Ishikawa (cell line): ENCODE measurements at regions not wholly inside any gene's neighbourhood (a gene's known extent, or its start where the extent isn't known, plus 50 kb on each side); places are given as distances from the start of the nearest gene placed in this dataset.

Experiments used
- CEBPB ChIP-seq: IDR thresholded peaks from 2 replicates; pipeline ENCODE4 v1.6.1; 2012
- CREB1 ChIP-seq: IDR thresholded peaks from 2 replicates; pipeline ENCODE4 v1.6.1; 2012; ENCODE audit warnings: low read depth
- EGR1 ChIP-seq: IDR thresholded peaks from 2 replicates; pipeline ENCODE4 v1.6.1; 2012
- EP300 ChIP-seq: IDR thresholded peaks from 2 replicates; pipeline ENCODE4 v1.6.1; 2012; ENCODE audit warnings: borderline replicate concordance
- FOXM1 ChIP-seq: IDR thresholded peaks from 2 replicates; pipeline ENCODE4 v1.6.1; 2012; ENCODE audit warnings: low read depth, borderline replicate concordance
- NFIC ChIP-seq: IDR thresholded peaks from 2 replicates; pipeline ENCODE4 v1.6.1; 2012
- RAD21 ChIP-seq: IDR thresholded peaks from 2 replicates; pipeline ENCODE4 v1.6.1; 2012; ENCODE audit warnings: low read depth
- TAF1 ChIP-seq: IDR thresholded peaks from 2 replicates; pipeline ENCODE4 v1.6.1; 2012; ENCODE audit warnings: low read depth, mild to moderate bottlenecking
- TCF12 ChIP-seq: IDR thresholded peaks from 2 replicates; pipeline ENCODE4 v1.6.1; 2012; ENCODE audit warnings: low read depth
- TEAD4 ChIP-seq: IDR thresholded peaks from 2 replicates; pipeline ENCODE4 v1.6.1; 2012
- YY1 ChIP-seq: IDR thresholded peaks from 2 replicates; pipeline ENCODE4 v1.6.1; 2012; ENCODE audit warnings: low read depth
- ZBTB7A ChIP-seq: IDR thresholded peaks from 2 replicates; pipeline ENCODE4 v1.6.1; 2012; ENCODE audit warnings: low read depth
- TF ChIP-seq, protein P1 (sequence below): IDR thresholded peaks from 2 replicates; pipeline ENCODE4 v1.6.1; 2012
- TF ChIP-seq, protein P2 (sequence below): IDR thresholded peaks from 2 replicates; pipeline ENCODE4 v1.6.1; 2012; ENCODE audit warnings: low read depth, mild to moderate bottlenecking
- TF ChIP-seq, protein P3 (sequence below): IDR thresholded peaks from 2 replicates; pipeline ENCODE4 v1.6.1; 2012

DNA sequence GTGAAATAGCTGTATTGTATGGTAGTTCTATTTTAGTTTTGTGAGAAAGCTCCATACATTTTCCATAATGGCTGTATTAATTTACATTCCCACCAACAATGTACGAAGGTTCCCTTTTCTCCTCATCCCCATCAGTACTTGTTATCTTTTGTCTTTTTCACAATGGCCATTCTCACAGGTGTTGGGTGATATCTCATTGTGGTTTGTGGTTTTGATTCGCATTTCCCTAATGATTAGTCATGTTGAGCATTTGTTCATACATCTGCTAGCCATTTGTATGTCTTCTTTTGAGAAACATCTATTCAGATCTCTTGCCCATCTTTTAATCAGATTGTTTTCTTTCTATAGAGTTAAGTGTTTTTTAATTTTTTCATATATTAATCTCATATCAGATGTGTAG is 931.9 kb downstream of the IGSF11 start:
- TF ChIP-seq ZBTB7A (no peak), CREB1 (no peak), FOXM1 (no peak), TCF12 (no peak), TAF1 (no peak), TEAD4 (no peak), CEBPB (no peak), NFIC (no peak), EGR1 (no peak), RAD21 (no peak), EP300 (no peak), YY1 (no peak)
- TF ChIP-seq, protein P1, sequence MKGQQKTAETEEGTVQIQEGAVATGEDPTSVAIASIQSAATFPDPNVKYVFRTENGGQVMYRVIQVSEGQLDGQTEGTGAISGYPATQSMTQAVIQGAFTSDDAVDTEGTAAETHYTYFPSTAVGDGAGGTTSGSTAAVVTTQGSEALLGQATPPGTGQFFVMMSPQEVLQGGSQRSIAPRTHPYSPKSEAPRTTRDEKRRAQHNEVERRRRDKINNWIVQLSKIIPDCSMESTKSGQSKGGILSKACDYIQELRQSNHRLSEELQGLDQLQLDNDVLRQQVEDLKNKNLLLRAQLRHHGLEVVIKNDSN, result no peak
- TF ChIP-seq, protein P2, sequence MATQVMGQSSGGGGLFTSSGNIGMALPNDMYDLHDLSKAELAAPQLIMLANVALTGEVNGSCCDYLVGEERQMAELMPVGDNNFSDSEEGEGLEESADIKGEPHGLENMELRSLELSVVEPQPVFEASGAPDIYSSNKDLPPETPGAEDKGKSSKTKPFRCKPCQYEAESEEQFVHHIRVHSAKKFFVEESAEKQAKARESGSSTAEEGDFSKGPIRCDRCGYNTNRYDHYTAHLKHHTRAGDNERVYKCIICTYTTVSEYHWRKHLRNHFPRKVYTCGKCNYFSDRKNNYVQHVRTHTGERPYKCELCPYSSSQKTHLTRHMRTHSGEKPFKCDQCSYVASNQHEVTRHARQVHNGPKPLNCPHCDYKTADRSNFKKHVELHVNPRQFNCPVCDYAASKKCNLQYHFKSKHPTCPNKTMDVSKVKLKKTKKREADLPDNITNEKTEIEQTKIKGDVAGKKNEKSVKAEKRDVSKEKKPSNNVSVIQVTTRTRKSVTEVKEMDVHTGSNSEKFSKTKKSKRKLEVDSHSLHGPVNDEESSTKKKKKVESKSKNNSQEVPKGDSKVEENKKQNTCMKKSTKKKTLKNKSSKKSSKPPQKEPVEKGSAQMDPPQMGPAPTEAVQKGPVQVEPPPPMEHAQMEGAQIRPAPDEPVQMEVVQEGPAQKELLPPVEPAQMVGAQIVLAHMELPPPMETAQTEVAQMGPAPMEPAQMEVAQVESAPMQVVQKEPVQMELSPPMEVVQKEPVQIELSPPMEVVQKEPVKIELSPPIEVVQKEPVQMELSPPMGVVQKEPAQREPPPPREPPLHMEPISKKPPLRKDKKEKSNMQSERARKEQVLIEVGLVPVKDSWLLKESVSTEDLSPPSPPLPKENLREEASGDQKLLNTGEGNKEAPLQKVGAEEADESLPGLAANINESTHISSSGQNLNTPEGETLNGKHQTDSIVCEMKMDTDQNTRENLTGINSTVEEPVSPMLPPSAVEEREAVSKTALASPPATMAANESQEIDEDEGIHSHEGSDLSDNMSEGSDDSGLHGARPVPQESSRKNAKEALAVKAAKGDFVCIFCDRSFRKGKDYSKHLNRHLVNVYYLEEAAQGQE, result no peak
- TF ChIP-seq, protein P3, sequence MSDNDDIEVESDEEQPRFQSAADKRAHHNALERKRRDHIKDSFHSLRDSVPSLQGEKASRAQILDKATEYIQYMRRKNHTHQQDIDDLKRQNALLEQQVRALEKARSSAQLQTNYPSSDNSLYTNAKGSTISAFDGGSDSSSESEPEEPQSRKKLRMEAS, result no peak

DNA sequence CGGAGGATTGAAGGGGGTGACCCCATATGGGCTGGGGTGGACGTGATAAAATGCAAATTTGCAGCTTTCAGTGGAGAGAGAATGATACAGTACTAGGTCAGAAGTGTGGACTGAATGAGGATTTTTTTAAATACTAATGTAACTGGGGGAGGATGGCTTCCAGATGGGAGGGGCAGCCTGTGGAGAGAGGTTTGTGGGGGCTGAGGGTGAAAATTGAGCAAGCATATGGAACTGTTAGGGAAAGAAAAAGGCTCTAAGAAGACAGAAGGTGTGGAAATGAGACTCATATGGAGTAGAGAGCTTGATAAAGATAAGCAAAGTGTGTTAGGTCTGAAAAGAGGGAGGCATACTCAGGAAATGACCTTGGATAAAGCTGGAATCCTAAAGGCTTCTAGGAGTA is 926.4 kb downstream of the IGSF11 start:
- TF ChIP-seq CREB1, result no peak
- TF ChIP-seq FOXM1, result no peak
- TF ChIP-seq, protein P1, result no peak
- TF ChIP-seq ZBTB7A, result no peak
- no peak for TF ChIP-seq CEBPB
- TF ChIP-seq YY1, result no peak
- TF ChIP-seq EGR1, result no peak
- no peak for TF ChIP-seq TAF1
- no peak for TF ChIP-seq NFIC
- no peak for TF ChIP-seq RAD21
- TF ChIP-seq, protein P2, result no peak
- TF ChIP-seq TCF12, result no peak
- no peak for TF ChIP-seq EP300
- TF ChIP-seq, protein P3, result no peak
- TF ChIP-seq TEAD4, result no peak

DNA sequence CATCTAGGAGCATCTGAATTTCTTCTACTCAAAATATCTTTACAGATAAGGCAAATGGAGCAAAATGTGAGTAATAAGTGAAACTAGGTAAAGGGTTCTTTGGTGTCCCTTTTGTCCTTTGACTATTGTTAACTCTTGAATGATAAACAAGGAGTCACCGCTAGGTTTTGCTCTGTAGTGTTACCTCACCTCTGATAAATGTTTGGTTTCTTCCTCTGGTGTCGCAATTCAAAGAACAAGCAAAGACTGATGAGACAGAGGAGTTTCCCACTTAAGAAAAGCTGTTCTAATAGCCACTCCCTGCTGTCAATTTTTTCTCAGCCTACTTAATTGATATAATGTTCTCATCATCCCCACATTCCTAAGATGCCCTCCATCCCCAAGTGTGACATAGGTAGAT is 925.9 kb downstream of the IGSF11 start:
- TF ChIP-seq ZBTB7A, result no peak
- no peak for TF ChIP-seq EP300
- TF ChIP-seq CREB1, result no peak
- TF ChIP-seq, protein P1, result no peak
- TF ChIP-seq, protein P2, result no peak

DNA sequence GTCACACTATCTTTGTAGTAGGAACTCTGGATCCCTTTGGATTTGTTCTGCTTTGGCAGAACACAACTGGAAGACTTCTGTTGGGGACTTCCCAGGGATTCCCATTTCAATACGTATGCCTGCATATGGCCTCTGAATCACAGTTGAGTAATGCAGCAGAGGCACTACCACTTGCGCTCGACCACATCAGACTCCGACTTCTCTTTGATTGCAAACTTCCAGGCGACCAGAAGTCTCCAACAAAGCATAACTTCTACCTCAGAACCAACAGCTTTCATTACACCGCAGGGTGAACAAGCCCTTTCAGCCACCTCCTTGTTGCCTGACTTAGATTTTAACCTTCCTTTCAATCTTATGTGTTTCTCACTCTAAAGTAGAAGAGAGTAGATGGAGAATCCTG is 924.4 kb downstream of the IGSF11 start:
- TF ChIP-seq ZBTB7A (no peak), CREB1 (no peak), TEAD4 (no peak), EGR1 (no peak), NFIC (no peak), EP300 (no peak), FOXM1 (no peak), YY1 (no peak), RAD21 (no peak), CEBPB (no peak)
- TF ChIP-seq, protein P3, result no peak
- TF ChIP-seq, protein P2, result no peak
- TF ChIP-seq, protein P1, result no peak
